NCI-H2196 (cell line): ENCODE measurements at regions not wholly inside any gene's neighbourhood (a gene's known extent, or its start where the extent isn't known, plus 50 kb on each side); places are given as distances from the start of the nearest gene placed in this dataset.
"Not testable (repeated sequence)": the region's sequence is repeated elsewhere in the genome, so short reads cannot be mapped to it uniquely, and the experiment has no call there.

Source experiments
- DNase-seq: peaks from one replicate; lab custom pipeline; 2025; ENCODE audit not compliant: unreplicated experiment; lab: John Stamatoyannopoulos, UW

GRCh38 chr11:56883371-56883987 lies 105.2 kb upstream of the OR5AK2 start:
- no peak for DNase-seq

DNA sequence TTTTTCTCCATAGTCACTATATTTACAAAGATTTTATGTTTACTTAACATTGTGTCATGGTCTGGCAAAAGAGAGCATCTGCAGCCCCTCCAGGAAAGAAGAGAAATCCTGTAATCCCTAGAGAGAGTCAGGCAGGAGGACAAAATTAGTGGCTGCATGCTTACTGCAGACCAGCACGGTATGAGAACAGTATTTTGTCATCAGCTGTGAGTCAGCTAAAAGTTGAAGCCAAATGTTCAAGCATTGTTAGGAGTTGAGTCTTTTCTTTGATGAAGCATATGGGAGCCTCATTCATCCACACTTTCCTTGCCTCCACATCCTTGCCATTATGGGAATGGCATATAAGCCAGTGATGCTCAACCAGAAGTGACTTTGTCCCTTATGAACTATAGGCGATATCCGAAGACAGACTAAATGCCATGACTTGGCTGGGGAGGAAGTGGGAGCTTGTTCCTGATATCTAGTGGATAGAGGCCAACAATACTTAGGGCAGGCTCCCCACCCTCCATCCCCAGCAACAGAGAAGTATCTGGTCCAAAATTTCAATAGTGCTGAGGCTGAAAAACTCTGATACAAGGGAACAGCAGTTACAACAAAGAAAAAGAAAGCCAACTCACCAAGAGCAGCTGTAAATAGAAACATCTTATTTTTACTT lies 112.0 kb upstream of the OR5AK2 start:
- no peak for DNase-seq

- no peak for DNase-seq
These were observed 106.7 kb upstream of the OR9G4 start for GRCh38 chr11:56855217-56855616.

DNA sequence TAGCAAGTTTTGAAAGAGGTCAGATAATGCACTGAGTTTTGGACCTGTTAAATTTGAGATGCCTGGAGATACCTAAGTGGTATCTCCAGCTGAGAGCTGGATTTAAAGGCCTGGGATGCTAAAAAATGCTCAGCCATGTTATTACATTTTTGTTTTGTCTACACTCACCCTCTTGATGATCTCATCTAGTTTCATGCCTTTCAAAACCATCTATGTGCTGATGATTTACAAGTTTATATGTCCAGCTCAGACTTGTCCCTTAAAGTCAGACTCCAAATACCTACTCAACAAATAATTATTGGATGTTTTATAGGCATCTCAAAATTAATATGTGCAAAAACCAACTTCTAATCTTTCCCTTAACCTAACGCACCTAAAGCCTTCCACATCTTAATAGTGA lies 103.6 kb upstream of the OR9G4 start:
- DNase-seq = no peak

- DNase-seq = no peak
These were observed 101.4 kb upstream of the OR9G4 start for GRCh38 chr11:56849852-56850251.

DNA sequence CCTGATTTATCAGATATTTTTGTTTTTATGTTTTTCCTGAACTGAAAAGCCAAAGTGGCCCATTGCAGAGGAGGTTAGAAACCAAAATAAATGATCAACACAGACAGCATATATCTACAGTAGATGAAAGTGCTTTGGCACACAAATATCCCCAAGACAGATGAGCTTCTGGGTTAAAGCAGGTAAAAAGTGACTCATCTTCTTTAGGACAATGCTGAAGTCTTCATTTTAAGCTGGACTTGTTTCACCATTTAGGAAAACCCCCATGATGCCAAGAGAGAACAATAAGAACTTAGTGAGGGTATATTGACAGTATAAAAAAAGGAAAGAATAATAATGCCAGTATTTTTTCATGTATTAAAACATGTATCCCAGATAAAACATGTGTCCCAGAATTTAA lies 100.8 kb upstream of the OR9G4 start:
- no peak for DNase-seq

- DNase-seq = no peak
These were observed 99.8 kb upstream of the OR9G4 start for GRCh38 chr11:56848141-56848809.

- no peak for DNase-seq
These were observed 98.4 kb upstream of the OR9G4 start for GRCh38 chr11:56846631-56847576.

DNA sequence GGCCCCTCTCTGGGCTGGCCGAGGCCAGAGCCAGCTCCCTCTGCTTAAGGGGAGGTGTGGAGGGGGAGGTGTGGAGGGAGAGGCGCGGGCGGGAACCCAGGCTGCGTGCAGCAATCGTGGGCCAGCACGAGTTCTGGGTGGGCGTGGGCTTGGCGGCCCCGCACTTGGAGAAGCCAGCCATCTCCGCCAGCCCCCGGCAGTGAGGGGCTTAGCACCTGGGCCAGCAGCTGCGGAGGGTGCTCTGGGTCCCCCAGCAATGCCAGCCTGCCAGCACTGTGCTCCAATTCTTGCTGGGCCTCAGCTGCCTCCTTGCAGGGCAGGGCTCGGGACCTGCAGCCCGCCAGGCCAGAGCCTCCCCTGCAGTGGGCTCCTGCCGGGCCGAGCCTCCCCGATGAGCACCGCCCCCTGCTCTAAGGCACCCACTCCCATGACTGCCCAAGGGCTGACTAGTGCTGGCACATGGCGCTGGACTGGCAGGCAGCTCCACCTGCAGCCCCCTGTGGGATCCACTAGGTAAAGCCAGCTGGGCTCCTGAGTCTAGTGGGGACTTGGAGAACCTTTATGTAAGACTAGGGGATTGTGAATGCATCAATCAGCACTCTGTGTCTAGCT lies 96.7 kb upstream of the OR9G4 start:
- no peak for DNase-seq

DNA sequence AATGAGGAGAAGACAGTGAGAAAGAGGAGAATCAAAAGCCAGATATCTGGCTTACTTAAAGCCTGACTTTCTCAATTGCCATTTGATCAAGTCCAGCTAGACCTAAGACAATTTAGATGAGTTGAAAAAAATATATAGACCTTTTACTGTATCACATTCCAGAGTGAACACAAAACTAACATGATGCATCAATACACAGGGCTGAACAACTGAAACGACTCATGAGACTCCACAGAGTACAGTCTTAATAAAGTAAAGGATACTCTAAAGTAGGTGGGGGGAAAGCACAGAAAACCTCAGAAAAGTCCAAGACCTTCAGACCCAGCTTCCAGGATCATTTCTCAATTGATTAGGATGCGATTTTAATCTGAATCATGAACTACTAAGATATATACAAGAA lies 95.3 kb upstream of the OR9G4 start:
- DNase-seq = no peak

- DNase-seq = no peak
These were observed 94.6 kb upstream of the OR9G4 start for GRCh38 chr11:56842814-56843794.

DNA sequence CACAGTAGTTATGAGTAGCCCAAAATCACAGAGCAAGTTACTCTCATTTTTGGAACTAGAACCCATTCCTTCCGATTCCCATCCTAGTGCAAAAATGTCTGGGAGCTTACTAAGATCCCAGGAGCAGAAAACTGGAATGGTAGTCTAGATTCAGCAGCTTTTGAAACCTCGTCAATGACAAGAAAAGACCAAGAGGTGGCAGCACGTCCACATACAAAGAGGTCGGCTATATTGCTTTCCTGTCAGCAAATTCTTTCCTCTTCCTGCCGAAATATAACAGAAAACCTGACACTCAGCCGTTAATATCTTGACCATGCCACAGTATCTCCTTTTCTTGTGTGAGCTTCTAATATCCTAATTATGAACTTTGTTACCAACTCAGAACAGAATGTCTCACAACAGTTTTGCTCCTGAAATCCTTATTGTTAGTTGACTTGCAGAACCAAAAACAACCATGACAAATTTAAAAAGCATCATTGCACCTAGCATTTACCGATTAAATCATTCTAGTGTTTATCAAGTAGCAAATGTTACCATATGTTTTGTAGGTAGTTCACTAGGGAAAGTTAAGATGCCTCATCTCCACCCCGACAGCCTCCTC lies 92.8 kb upstream of the OR9G4 start:
- DNase-seq = peak; percentile 41

DNA sequence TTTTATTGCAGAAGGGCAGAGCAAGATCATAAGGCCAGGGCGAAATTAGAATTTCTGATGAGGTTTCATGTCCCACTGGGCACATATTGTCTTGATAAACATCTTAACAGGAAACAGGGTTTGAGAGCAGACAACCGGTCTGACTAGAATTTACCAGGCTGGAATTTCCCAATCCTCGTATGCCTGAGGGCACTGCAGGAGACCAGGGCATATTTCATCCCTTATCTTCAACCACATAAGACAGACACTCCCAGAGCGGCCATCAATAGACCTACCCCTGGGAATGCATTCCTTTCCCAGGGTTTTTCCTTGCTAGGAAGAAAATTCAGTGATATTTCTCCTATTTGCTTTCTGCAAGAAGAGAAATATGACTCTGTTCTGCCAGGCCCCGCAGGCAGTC lies 78.9 kb upstream of the OR9G4 start:
- DNase-seq = not testable (repeated sequence)

GRCh38 chr11:56819916-56820315 lies 71.4 kb upstream of the OR9G4 start:
- no peak for DNase-seq

GRCh38 chr11:56817661-56818060 lies 69.2 kb upstream of the OR9G4 start:
- no peak for DNase-seq

DNA sequence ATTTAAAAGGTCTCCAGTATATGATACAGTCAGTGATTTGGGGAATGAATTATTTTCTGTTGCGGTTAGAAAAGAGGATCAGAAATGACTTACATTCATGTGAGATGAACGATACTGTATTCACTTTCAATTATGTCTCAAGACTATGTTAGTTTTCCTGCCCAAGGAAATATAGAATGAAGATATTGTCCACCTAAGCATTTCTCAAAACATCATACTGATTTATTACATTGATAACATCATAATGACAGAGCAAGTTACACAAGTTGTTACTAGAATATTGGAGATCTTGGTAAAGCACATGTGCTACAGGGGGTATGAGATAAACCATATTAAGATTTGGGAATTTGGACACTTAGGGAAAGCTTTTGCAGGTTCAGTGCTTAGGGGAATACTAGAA lies 67.8 kb upstream of the OR9G4 start:
- DNase-seq = no peak

DNA sequence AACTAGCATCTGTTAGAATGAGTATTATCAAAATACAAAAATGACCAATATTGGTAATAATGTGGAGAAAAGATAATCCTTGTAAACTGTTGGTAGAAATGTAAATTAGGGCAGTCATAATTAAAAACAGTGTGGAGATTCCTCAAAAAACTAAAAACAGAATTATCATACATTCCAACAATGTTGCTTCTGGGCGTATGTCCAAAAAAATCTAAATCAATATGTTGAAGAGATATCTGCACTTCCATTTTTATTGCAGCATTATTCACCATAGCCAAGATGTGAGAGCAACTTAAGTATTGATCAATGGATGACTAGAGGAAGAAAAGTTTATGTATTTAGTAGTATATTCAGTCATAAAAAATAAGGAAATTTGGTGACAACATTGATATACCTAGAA lies 59.8 kb upstream of the OR9G4 start:
- no peak for DNase-seq

DNA sequence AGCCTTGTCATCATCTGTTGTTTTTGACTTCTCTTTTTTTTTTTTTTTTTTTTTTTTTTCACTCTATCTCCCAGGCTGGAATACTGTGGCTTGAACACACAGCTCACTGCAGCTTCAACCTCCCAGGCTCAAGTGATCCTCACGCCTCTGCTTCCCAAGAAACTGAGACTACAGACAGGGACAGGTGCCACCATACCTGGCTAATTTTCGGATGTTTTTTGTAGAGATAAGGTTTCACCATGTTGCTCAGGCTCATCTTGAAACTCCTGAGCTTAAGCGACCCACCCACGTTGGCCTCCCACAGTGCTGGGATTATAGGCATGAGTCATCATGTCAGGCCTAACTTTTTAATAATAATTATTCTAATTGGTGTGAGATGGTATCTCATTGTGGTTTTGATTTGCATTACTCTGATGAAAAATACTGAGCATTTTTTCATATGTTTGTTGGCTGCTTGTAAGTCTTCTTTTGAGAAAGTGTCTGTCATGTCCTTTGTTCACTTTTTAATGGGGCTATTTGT lies 51.3 kb upstream of the OR9G4 start:
- no peak for DNase-seq
